AML-193 (cell line): ENCODE measurements at regions not wholly inside any gene's neighbourhood (a gene's known extent, or its start where the extent isn't known, plus 50 kb on each side); places are given as distances from the start of the nearest gene placed in this dataset.
A peak's percentile ranks its signal among the peaks of the same experiment; 100 is the strongest.

Experiments
- DNase-seq, 2 experiments: peaks; one replicate each; lab custom pipeline; 2025; lab: John Stamatoyannopoulos, UW

DNA sequence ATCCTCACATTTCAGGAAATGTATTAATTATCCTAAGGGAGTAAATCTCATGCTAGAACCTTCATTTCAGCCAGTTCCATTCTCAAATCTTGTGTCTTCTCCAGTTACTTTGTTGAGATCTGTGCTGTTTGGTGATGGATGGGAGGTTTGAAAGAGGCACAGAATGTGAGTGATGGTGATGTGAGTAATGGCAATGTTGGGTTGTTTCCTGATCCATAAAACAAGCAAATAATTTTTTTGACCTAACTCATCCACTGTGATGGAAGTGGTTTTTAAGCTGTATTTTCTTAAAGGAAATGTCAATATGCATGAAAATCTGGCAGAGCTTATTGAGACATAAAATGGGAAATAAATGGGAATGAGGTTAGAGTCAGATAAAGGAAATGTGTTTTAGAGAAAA lies 214.7 kb downstream of the CHRM3 start:
- no peak for DNase-seq

GRCh38 chr1:239603530-239603929 lies 217.2 kb downstream of the CHRM3 start:
- no peak for DNase-seq

DNA sequence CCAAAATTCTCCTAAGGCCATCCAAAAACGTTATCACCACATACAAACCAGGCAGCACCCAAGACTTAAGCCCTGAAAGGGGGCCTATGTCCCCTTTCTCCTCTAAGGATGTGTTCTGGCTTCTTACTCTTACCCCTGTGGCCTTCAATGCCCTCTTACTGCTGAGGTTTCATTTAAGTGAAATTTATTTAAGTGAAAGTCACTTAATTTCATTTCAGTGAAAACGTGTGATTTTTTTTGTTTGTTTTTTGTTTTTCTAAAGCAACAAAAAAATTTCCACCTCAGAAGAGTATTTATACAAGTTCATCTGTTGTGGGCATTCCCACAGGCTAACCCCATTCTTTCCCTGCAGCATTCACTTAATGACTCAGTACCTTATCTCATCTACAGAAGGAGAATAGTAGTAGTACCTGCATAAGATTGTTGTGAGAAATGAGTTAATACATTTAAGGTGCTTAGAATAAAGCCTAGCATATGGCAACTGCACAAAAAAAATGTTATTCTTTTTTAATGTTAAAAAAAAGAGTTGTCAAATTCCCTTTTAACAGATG lies 220.6 kb downstream of the CHRM3 start:
- DNase-seq = no peak

DNA sequence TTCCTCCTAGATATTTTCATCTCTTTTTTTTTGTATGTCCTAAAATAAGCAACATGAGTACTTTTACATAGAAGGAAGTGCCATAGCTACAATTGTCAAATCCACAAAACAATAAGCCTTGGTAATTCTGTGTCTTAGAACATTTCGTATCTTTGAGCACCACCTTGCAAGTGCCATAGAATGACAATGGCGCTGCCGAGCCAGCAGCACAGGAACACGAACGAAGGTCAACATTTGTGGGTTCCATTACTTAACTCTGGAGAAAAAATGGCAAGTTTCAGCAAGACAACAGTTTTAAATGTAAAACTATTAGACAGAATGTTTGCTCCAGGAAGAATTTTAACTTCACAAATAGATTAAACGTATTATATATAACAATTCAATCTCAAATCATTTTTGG lies 222.1 kb downstream of the CHRM3 start:
- DNase-seq = no peak

- DNase-seq = no peak
Measured at GRCh38 chr1:239612379-239612778, 226.0 kb downstream of the CHRM3 start.

GRCh38 chr1:239616673-239617072 lies 230.3 kb downstream of the CHRM3 start:
- DNase-seq = no peak

DNA sequence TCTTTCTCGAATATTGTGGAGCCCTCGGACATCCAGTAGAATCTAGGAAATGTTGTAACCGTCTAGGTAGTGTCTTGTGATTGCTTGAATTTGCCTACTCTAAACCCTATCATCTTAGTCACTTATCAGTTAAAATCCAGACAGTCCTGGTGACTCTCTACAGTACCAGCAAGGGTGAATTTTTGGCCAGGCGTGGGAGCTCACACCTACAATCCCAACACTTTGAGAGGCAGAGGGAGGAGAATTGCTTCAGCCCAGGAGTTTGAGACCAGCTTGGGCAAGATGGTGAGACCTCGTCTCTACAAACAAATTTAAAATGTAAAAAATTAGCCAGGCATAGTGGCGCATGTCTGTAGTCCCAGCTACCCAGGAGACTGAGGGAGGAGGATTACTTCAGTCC lies 230.9 kb downstream of the CHRM3 start:
- DNase-seq = no peak

GRCh38 chr1:239617731-239618130 lies 231.4 kb downstream of the CHRM3 start:
- no peak for DNase-seq

DNA sequence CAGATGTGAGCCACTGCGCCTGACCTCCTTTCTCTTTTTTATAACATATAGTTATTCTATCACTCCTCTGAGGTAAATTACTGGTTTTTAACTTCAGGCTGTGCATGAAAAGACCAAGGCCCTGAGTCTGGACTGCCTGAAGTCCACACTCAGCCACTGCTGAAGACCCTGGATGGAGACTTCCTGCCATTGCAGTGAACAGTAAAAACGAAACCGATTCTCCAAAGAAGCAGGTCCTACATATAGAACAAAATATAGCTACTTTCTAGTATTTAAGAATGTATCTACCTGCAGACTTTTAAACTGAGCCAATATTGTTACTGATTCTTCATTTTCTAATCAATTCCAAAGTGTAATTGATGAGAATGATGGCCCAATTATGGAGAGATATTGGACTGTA lies 232.8 kb downstream of the CHRM3 start:
- no peak for DNase-seq

DNA sequence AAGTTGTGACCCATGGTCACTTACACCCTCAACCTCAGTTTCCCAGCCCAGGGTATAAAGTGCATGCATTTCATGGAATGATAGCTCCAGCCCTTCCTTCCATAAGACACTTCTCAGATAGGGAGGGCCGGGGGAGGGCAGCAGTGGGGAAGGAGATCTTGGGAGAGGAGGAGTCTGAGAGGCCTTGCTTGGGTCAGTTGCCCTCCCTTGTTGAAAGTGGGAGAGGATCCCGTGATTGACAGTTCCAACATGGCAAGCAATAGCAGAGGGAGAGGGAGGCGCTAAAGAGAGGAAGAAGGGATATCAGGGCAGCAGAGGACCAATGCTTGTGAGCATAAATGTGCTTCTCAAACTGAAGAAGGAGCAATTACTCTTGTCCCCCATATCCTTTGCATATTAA lies 244.4 kb downstream of the CHRM3 start:
- no peak for DNase-seq

GRCh38 chr1:239633432-239633831 lies 247.1 kb downstream of the CHRM3 start:
- DNase-seq = no peak

DNA sequence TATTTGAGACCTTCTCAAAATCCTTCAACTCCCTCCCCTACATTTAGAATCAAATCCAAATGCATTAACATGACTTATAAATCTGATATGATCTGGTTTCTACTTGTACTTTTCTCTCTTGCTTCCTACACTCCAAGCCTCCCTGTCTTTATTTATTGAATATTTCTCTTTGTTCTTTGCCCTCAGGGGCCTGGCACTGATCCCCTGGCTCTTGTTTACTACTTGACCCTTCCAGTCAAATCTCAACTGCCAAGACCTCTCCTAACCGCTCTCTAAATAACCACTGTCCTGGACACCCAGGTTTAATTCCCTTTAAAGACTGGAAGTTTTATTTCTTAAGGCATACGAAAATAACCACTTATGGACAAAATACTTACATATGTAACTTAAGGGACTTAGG lies 248.9 kb downstream of the CHRM3 start:
- no peak for DNase-seq

DNA sequence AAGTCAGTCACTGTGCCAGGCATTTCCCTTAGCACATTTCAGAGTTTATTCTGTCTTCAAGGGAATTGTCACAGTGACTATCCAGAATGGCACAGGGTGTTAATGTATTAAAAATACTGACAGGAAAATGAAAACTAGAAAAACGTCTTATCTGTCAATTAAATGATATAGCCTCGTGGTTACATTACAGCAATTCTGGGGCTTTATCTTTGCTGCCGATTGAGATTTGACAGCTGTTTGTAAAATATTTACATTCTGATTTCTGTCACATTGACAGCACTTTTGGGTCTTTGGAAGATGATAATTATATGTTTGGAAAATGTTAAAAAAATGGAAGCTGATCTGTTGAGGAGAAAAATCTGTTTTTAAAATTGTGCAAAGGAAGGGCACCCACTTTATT lies 250.0 kb downstream of the CHRM3 start:
- no peak for DNase-seq

- no peak for DNase-seq
Measured at GRCh38 chr1:239644604-239645003, 258.2 kb downstream of the CHRM3 start.

GRCh38 chr1:239647045-239647444 lies 260.7 kb downstream of the CHRM3 start:
- no peak for DNase-seq

- no peak for DNase-seq
Measured at GRCh38 chr1:239647964-239648632, 261.7 kb downstream of the CHRM3 start.

DNA sequence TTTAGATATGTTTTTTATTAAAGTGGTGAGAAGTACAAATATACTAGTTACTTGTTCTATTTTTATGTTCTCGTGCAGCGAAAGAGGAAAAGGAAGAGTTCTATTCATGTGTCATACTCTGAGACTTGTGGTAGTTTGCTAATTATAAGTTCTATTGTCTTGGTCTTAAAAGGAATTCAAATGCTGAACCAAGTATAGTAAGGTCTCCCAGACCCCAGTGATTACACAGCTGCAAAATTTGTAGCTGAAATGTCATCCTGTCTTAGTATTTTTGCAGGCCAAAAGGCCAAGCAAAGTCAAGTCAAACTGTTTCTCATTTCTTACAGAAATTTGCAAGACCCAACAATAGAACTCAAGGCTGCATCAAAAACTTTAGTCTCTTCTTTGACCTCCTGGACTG lies 268.7 kb downstream of the CHRM3 start:
- no peak for DNase-seq

- DNase-seq = no peak
Measured at GRCh38 chr1:239657291-239657690, 270.9 kb downstream of the CHRM3 start.

- DNase-seq = no peak
Measured at GRCh38 chr1:239662950-239663349, 276.6 kb downstream of the CHRM3 start.

GRCh38 chr1:239672256-239672655 lies 285.9 kb downstream of the CHRM3 start:
- DNase-seq = no peak

GRCh38 chr1:239675735-239676134 lies 289.4 kb downstream of the CHRM3 start:
- no peak for DNase-seq

- DNase-seq = peak; percentile 44 to 69
Measured at GRCh38 chr1:239676522-239677273, 290.3 kb downstream of the CHRM3 start.

DNA sequence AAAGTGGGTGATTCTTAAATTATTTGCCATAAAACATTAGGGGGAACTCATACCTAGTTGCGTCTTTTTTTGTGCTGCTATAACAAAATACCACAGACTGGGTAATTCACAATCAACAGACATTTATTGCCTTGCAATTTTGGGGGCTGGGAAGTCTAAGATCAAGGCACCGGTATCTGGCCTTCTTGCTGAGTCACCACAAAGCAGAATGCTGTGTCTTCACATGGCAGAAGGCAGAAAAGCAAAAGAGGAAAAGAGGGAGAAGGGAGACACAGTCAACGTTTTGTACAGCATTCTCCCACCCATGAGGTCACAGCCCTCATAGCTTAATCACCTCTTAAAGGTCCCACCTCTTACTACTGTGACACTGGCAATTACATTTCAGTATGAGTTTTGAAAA lies 291.0 kb downstream of the CHRM3 start:
- no peak for DNase-seq

DNA sequence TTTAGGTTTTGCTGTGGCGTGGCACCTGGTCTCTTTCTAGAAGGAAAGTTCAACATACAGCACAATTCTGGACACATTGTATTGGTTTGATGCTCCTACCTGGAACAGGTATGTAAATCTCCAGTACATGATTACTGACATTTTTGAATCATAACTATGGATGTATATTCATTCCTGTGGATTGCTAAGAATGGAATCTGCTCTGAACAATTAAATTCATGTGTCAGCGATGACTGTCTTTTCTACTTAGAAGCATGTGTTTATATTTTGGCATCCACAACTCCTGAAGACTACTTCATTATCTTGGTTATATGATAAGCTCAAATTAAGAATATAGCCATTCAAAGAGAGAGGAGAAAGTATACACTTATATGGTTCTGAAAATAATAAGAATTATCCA lies 291.8 kb downstream of the CHRM3 start:
- DNase-seq = no peak
